ENCODE measurements at regions not wholly inside any gene's neighbourhood (a gene's known extent, or its start where the extent isn't known, plus 50 kb on each side); places are given as distances from the start of the nearest gene placed in this dataset.

- ATAC-seq (no peak), FAIRE-seq (no peak), DNase-seq (ENCODE audit: low read depth, low spot score) (no peak)
- Histone ChIP-seq H3K27me3 (replicated peaks in 1 of 2; ENCODE audit: control insufficient read depth in 2 of 2, insufficient read depth in 2 of 2, low read length in 1 of 2) (no peaks in the 10 kb centered on the region), H2AFZ (ENCODE audit: control insufficient read depth, low read depth, low read length) (no peak overlapping the region), H3K4me2 (ENCODE audit: control insufficient read depth, insufficient read depth) (no peak overlapping the region), H3K4me1 (ENCODE audit: control insufficient read depth, insufficient read depth, low read length) (no peaks in the 10 kb centered on the region), H3K79me2 (ENCODE audit: control insufficient read depth, insufficient read depth, low read length) (no peaks in the 10 kb centered on the region), H3K36me3 (ENCODE audit: control insufficient read depth in 2 of 2, insufficient read depth in 2 of 2, low read length in 1 of 2) (no peaks in the 10 kb centered on the region), H3K4me3 (no peak overlapping the region), H3K27ac (ENCODE audit: control insufficient read depth, insufficient read depth) (no peak overlapping the region), H4K20me1 (ENCODE audit: control insufficient read depth, insufficient read depth) (no peaks in the 10 kb centered on the region), H3K9me3 (replicated peaks; ENCODE audit: control insufficient read depth, insufficient read depth, low read length) (no peaks in the 10 kb centered on the region), H3K9ac (ENCODE audit: control insufficient read depth, insufficient read depth, low read length) (no peak overlapping the region)
- TF ChIP-seq TARDBP (IDR thresholded peaks at IDR 0.05; ENCODE audit: borderline replicate concordance) (no peak), NBN (IDR thresholded peaks at IDR 0.05) (no peak), RAD51 (IDR thresholded peaks at IDR 0.05) (no peak), SPI1 (IDR thresholded peaks at IDR 0.05; ENCODE audit: borderline replicate concordance, insufficient read depth, low read depth, low read length) (no peak)
- in situ Hi-C loops (cut with MboI), result no loop called here
- no TSS peak for BruUV-seq (replicated peaks)
- ChIA-PET SMC1A (ENCODE audit: uncharacterized antibody, unreplicated experiment) (interaction anchor here (0.7 kb wide), 1 partner anchor 33 kb away, joined by 3 read pairs; no protein-coding TSS in a partner anchor), RAD21 (ENCODE audit: unreplicated experiment) (no interaction called here), CTCF (no interaction called here), POLR2A (no interaction called here)
- intact Hi-C loops (cut with micrococcal nuclease; ENCODE audit: unreplicated experiment), result no loop called here
- 36% methylated on average over 12 of the region's 12 CpGs for WGBS (ENCODE audit: insufficient coverage, insufficient replicate concordance, low lambda C conversion rate, missing lambda C conversion rate)
These were observed 236.9 kb upstream of the JAG1 start for GRCh38 chr20:10910535-10911178.

- H4K20me1 ChIP-seq (ENCODE audit: control insufficient read depth, insufficient read depth), result no peaks in the 10 kb centered on the region
- no peaks in the 10 kb centered on the region for H3K4me1 ChIP-seq (ENCODE audit: control insufficient read depth, insufficient read depth, low read length)
- no peak for FAIRE-seq
- CTCF ChIA-PET, result no interaction called here
- H3K9me3 ChIP-seq (replicated peaks; ENCODE audit: control insufficient read depth, insufficient read depth, low read length), result no peaks in the 10 kb centered on the region
- BruUV-seq (replicated peaks), result no TSS peak
- 16% methylated on average over 2 of the region's 2 CpGs for WGBS (ENCODE audit: insufficient coverage, insufficient replicate concordance, low lambda C conversion rate, missing lambda C conversion rate)
- no peak overlapping the region for H2AFZ ChIP-seq (ENCODE audit: control insufficient read depth, low read depth, low read length)
- H3K9ac ChIP-seq (ENCODE audit: control insufficient read depth, insufficient read depth, low read length), result no peak overlapping the region
- no peak for DNase-seq (ENCODE audit: low read depth, low spot score)
- in situ Hi-C loops (cut with MboI), result no loop called here
- SMC1A ChIA-PET (ENCODE audit: uncharacterized antibody, unreplicated experiment), result no interaction called here
- H3K79me2 ChIP-seq (ENCODE audit: control insufficient read depth, insufficient read depth, low read length), result no peaks in the 10 kb centered on the region
- RAD21 ChIA-PET (ENCODE audit: unreplicated experiment), result no interaction called here
- POLR2A ChIA-PET, result no interaction called here
- ATAC-seq, result no peak
- H3K27me3 ChIP-seq (replicated peaks in 1 of 2; ENCODE audit: control insufficient read depth in 2 of 2, insufficient read depth in 2 of 2, low read length in 1 of 2), result no peaks in the 10 kb centered on the region
- H3K4me2 ChIP-seq (ENCODE audit: control insufficient read depth, insufficient read depth), result no peak overlapping the region
- no peak overlapping the region for H3K4me3 ChIP-seq
- H3K36me3 ChIP-seq (ENCODE audit: control insufficient read depth in 2 of 2, insufficient read depth in 2 of 2, low read length in 1 of 2), result no peaks in the 10 kb centered on the region
- intact Hi-C loops (cut with micrococcal nuclease; ENCODE audit: unreplicated experiment), result no loop called here
- H3K27ac ChIP-seq (ENCODE audit: control insufficient read depth, insufficient read depth), result no peak overlapping the region
- TF ChIP-seq YBX1 (IDR thresholded peaks at IDR 0.05) (no peak), NR2F1 (conservative IDR thresholded peaks at IDR 0.05) (no peak), NFYA (IDR thresholded peaks at IDR 0.05; ENCODE audit: borderline replicate concordance, low read depth, low read length) (no peak), BHLHE40 (IDR thresholded peaks at IDR 0.05; ENCODE audit: borderline replicate concordance in 1 of 2, low read depth in 2 of 2, low read length in 1 of 2) (no peak), MTA3 (IDR thresholded peaks at IDR 0.05; ENCODE audit: borderline replicate concordance, low read length) (no peak), SMARCA5 (IDR thresholded peaks at IDR 0.05) (no peak)
- TF ChIP-seq, protein P1, sequence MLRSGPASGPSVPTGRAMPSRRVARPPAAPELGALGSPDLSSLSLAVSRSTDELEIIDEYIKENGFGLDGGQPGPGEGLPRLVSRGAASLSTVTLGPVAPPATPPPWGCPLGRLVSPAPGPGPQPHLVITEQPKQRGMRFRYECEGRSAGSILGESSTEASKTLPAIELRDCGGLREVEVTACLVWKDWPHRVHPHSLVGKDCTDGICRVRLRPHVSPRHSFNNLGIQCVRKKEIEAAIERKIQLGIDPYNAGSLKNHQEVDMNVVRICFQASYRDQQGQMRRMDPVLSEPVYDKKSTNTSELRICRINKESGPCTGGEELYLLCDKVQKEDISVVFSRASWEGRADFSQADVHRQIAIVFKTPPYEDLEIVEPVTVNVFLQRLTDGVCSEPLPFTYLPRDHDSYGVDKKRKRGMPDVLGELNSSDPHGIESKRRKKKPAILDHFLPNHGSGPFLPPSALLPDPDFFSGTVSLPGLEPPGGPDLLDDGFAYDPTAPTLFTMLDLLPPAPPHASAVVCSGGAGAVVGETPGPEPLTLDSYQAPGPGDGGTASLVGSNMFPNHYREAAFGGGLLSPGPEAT (IDR thresholded peaks at IDR 0.05; ENCODE audit: low read depth), result no peak
- TF ChIP-seq, protein P2, sequence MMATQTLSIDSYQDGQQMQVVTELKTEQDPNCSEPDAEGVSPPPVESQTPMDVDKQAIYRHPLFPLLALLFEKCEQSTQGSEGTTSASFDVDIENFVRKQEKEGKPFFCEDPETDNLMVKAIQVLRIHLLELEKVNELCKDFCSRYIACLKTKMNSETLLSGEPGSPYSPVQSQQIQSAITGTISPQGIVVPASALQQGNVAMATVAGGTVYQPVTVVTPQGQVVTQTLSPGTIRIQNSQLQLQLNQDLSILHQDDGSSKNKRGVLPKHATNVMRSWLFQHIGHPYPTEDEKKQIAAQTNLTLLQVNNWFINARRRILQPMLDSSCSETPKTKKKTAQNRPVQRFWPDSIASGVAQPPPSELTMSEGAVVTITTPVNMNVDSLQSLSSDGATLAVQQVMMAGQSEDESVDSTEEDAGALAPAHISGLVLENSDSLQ (IDR thresholded peaks at IDR 0.05), result no peak
These were observed 237.5 kb upstream of the JAG1 start for GRCh38 chr20:10911298-10911697.

Data from GM12878 (cell line).